Cerebellar nuclear complex (tissue), 1 donor: ENCODE measurements at regions not wholly inside any gene's neighbourhood (a gene's known extent, or its start where the extent isn't known, plus 50 kb on each side); places are given as distances from the start of the nearest gene placed in this dataset.
"Not testable (repeated sequence)": the region's sequence is repeated elsewhere in the genome, so short reads cannot be mapped to it uniquely, and the experiment has no call there.

Source experiments
- DNase-seq, 2 experiments: peaks; one replicate each; lab custom pipeline; 2025; lab: John Stamatoyannopoulos, UW

DNA sequence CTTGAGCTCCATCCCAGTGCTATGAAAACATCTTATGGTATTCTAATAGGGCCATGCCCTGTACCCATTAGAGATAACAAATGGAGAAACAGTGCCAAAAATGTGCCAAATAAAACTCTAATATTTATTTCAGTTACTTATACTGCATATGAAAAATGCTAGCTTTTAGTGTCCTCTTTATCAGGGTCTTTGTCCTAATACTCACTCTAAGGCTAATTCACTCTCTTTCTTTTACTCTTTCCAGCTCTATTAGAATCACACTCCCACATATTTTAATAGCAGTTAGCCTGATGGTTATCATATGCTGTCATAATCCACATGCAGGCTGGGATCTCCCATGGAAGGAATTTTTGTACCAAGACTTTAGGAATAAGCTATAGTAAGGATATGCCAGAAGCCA lies 408.4 kb downstream of the ETV1 start:
- no peak for DNase-seq

DNA sequence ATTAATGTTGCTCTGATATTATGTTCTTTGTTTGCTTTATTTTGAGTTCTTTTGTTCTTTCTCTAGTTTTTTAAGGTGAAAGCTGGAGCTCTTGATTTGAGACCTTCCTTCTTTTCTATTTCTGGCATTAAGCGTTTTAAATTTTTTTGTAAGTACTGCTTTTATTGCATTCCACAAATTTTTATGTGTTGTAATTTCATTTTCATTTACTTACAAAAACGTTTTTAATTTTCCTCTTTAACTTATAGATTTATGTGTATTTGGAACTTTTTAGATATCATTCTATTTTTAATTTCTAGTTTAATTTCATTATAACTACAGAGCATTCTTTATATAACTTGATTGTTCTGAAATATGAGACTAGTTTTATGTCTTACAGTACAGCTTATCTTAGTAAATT lies 395.6 kb downstream of the ETV1 start:
- DNase-seq, result no peak

DNA sequence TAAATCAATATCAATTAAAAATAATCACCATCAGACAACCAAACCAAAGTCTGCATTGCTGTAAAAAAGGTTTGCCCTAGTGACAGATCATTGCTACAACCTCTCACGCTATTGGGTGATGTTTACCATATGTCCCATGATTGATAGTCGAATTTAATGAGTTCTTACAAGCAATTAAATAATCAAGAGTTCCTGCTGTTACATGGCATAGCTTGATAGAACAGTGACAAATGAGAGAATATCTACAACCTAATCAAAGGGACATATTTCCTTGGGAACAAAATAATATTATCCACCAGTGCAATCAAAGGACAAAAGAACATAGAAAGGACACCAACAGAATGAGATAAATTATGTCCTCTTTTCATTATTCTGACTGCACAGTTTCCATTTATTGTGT lies 387.4 kb downstream of the ETV1 start:
- no peak for DNase-seq

GRCh38 chr7:13603016-13603415 lies 386.4 kb downstream of the ETV1 start:
- DNase-seq, result no peak

DNA sequence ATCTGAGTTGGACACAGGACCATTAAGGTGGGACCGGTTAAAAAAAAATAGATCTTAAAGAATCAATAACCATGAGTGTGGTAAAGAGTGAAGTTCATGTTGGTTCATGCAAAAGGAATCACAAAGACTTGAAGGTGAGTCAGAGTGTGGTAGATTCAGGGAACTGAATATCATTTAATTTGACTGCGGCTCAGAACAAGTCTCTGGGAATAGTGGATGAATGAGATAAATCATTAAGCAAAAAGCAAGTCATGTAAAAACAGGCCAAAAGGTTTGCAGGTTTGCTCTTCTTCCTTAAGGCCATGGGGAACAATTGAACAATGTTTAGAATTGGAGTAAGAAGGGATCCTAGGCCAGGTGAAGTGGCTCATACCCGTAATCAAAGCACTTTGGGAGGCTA lies 385.8 kb downstream of the ETV1 start:
- no peak for DNase-seq

GRCh38 chr7:13604178-13604577 lies 385.3 kb downstream of the ETV1 start:
- no peak for DNase-seq

DNA sequence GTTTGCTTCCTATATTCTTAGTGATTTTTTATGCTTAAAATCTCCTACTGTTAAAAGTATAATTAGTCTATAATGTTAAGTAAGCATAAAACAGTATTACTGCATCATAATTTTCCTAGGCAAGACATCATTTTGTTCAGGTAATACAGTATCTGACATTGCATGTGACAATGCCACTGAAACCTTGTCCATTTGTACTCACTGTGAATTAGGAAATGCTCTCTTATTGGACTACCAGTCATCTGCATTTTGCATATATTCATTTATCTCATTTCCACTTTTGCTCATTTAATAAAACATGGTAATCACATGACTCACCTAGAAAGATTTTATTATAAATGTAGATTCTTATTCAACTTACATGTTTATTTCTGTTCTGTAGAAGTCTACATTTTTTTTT lies 379.1 kb downstream of the ETV1 start:
- no peak for DNase-seq

DNA sequence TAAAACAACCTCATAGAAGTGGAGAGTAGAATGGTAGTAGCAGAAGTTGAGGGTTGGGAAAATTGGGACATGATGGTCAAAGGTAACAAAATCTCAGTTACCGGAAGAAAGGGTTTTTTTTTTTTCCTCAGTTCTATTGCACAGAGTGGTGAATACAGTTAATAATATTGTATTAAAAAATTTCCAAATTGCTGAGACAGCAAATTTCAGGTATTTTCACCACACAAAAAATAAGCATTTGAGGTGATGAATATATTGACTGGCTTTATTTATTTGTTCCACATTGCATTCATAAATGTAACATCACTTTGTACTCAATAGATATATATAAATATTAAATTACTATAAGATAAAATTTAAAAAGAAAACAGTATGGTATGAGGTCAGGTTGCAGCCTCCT lies 373.8 kb downstream of the ETV1 start:
- DNase-seq, result no peak

- no peak for DNase-seq
Observed at GRCh38 chr7:13627455-13627854, 362.0 kb downstream of the ETV1 start.

DNA sequence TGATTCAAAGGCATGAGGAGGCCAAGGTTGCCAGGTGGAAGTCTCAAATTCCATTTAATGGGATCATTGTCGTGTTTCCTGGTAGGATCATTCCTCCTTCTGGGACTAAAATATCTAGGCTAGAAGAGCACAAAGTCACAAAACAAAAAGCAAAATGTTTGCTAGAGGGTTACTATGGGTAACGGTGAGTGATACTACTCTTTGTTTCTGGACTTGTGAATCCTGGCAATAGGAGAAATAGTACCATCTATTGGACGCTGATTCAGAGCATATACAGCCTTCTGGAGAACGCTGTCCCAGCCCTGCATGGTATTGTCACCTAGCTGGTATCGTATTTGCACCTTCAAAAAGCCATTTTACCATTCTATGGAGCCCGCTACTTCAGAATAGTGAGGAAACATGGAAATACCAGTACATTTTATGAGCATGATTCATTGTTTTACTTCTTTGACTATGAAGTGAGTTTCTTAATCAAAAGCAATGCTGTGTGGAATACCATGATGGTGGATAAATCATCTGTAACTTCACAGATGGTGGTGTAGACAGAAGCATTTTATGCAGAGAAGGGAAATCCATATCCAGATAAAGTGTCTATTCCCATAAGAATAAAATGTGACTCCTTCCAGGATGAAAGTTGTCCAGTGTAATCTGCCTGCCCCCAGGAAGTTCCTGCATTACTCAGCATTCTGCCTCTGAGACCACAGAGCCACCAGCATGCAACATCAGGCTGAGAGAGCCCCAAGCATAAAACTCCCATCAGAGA lies 361.0 kb downstream of the ETV1 start:
- no peak for DNase-seq

DNA sequence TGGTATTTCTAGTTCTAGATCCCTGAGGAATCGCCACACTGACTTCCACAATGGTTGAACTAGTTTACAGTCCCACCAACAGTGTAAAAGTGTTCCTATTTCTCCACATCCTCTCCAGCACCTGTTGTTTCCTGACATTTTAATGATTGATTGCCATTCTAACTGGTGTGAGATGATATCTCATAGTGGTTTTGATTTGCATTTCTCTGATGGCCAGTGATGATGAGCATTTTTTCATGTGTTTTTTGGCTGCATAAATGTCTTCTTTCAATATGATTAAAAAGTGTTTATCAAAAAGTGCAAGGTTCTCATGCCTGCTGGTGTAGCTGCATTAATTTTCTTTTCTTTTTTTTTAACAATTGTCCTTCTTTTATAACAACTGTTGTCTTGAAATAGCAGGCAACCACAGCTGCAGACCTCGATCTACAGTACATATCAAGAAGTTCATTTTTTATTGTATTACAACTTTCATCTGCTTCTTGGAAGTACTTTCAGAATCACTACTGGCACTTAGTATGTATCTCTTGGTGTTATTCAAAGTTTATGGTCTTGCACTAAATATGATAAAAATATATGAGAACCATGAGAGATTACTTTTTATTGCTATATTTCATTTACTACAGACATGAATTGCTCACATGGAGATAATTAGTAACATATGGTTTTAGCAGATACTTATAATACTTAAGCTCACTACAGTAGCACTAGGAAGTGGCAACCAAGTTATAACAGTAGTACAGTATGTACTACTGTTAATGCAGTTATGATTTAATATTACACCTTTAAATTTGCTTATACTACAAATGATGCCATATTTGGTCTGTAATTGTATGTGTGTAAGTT lies 358.0 kb downstream of the ETV1 start:
- not testable (repeated sequence) for DNase-seq

DNA sequence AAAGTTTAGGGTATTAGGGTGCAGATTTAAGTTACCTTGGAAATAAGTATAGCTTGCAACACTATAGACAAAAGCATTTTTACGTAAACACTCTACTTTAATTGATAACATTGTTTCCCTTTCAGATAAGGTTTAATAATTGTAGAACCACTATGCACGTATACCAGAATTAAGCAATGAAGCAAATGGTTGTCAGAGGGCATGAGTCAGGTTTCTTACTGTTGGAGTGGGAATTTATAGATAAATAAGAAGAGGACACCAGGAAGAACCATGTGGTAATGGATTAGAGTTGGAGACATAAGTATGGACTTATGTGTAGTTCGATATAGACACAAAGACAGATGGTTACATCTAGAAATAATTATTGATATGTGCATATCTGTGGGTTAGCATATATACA lies 355.6 kb downstream of the ETV1 start:
- DNase-seq, result no peak

- no peak for DNase-seq
Observed at GRCh38 chr7:13639396-13639795, 350.1 kb downstream of the ETV1 start.

DNA sequence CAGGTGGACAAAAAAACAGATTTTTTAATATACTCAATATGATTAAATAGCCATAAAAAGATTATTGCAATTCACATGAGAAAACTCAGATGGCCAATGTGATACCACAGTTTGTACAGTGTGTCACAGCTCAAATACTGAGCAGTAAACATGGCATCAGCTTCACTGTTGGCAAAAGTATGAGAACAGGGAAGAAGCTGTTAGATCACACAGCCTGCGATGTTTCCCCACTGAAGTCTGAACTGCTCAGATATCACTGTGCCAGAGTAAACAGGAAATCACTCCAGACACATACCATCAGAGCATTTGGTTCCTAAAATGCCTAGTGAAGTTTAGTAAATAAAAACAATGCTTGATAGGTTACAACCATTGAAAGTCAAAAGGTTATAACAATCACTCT lies 347.8 kb downstream of the ETV1 start:
- no peak for DNase-seq

GRCh38 chr7:13651167-13651566 lies 338.3 kb downstream of the ETV1 start:
- DNase-seq, result no peak

- DNase-seq, result no peak
Observed at GRCh38 chr7:13656330-13656729, 333.1 kb downstream of the ETV1 start.

GRCh38 chr7:13673290-13673689 lies 316.2 kb downstream of the ETV1 start:
- no peak for DNase-seq

GRCh38 chr7:13682626-13683025 lies 306.8 kb downstream of the ETV1 start:
- no peak for DNase-seq

DNA sequence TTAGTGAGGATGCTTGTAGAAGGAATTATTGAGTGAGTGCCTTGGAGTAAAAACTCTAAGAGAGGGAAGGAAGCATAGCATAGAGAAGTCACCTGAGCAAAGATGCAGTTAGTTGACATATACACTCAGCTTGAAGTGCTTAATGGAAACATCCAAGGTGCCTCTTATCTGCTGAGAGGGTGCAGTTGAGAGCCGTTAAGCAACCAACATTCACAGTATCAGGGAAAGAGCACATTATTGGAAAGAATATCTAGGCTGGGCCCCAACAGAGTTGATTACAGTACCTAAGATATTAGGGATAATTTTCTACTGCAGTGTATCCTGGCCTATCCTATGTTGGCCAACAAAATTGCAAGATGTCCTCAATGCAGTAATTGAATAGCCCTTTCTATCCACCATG lies 302.0 kb downstream of the ETV1 start:
- DNase-seq, result no peak

- no peak for DNase-seq
Observed at GRCh38 chr7:13692548-13692947, 296.9 kb downstream of the ETV1 start.

- no peak for DNase-seq
Observed at GRCh38 chr7:13702251-13702650, 287.2 kb downstream of the ETV1 start.

DNA sequence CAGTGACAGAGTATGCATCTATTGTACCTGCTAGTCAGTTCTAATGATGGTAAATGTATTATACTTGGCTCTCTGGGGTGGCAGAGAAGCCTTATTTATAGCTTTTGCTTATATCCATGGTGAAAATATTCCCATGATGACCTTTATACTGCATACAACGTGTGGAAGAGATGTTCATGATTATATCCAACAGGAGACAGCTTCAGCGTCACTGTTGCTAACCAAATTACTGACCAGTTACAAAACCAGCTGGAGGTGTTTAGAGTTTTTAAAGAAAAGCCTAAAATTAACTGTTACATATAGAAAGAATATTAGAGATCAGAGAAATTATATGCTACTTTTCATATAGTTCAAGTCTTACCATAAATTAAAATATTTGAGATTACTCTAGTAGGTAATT lies 280.8 kb downstream of the ETV1 start:
- no peak for DNase-seq

DNA sequence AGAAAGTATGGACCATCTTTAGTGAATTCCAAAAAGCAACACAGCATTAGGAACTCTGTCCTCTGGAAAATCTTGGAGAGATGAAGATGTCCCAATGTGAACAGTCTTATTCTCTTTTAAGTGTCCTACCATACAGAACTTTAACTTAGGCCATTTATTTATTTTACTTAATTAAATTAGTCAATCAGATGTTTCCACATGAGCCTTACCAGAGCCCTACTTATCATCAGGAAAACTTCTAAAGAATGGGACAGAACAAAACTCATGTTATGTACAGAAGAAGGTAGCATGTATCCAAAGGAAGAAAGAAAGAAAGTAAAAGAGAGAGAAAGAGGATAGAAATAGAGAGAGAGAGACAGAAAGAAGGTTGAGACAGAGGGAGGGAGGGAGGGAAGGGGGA lies 276.4 kb downstream of the ETV1 start:
- no peak for DNase-seq

DNA sequence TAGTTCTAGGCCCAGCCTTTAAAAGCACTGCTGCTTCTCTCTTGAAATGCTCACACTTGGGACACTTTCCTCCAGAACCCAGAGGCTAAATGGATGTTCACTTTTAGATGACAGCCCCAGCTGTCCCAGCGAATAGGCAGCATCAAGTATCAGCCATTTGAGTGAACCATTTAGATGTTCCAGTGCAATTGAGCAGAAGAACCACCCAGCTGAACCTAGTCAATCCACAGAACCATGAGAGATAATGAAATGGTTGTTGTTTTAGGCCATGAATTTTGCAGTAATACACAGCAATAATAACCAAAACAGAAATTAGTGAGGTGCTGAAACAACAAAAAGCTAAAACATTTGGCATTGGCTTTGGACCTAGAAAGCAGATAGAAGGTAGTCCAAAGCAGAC lies 273.9 kb downstream of the ETV1 start:
- DNase-seq, result no peak
